ENCODE measurements at regions not wholly inside any gene's neighbourhood (a gene's known extent, or its start where the extent isn't known, plus 50 kb on each side); places are given as distances from the start of the nearest gene placed in this dataset.

DNA sequence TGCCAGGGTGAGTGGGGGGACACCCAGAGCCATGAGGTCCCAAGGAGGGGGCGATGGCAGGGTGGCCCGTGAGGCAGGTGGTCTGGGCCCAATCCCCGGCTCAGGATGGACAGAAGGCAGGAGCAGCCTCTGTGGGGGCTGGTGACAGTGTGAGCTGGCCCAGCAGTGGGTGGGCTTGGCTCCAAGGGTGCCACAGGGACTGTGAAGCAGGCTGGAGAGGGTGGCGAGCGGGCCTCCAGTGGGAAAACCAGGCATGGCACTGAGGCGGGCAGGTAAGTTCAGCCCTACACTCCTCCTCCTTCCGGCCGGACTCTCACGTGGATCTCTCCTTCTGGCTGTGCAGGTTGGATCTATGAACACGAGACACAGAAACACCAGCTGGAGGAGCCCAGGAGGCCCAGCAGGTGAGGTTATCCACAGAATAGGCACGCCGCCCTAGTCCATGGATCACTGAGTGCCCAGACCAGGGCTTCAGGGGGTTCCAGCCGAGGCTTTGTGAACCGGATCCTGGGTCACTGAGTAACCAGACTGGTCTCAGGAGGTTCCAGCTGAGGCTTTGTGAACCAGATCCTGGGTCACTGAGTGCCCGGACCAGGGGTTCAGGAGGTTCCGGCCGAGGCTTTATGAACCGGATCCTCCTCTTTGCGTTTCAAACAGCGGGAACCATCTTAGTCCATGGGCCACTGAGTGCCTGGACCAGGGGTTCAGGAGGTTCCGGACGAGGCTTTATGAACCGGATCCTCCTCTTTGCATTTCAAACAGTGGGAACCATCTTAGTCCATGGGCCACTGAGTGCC lies 76.4 kb upstream of the BHLHE23 start:
- 91% methylated on average over 22 of the region's 23 CpGs for WGBS (ENCODE audit: insufficient coverage)
- no peak overlapping the region for H3K4me3 Mint-ChIP-seq
- Histone ChIP-seq H3K36me3 (replicated peaks in 1 of 2; ENCODE audit: control extremely low read depth in 1 of 2, control insufficient read depth in 1 of 2, extremely low read depth in 1 of 2, insufficient read depth in 2 of 2, low read length in 1 of 2) (no peaks in the 10 kb centered on the region), H3K4me3 (ENCODE audit: control extremely low read depth in 1 of 5, extremely low read depth in 1 of 5, insufficient read depth in 1 of 5, low read depth in 2 of 5, low read length in 4 of 5) (no peak overlapping the region), H3K4me1 (ENCODE audit: control insufficient read depth in 2 of 2, insufficient read depth in 2 of 2, low read length in 2 of 2) (no peaks in the 10 kb centered on the region), H3K9ac (ENCODE audit: low read length) (no peak overlapping the region), H3K79me2 (ENCODE audit: control insufficient read depth, insufficient read depth, low read length) (no peaks in the 10 kb centered on the region), H3K9me3 (ENCODE audit: control extremely low read depth in 1 of 3, control insufficient read depth in 2 of 3, insufficient read depth in 1 of 3, low read length in 2 of 3) (peaks cover 5 to 23% (median 12%) of the 10 kb centered on the region in 3 donors), H3K27ac (ENCODE audit: low read length in 2 of 2) (no peak overlapping the region), H3K27me3 (replicated peaks in 1 of 4; ENCODE audit: control extremely low read depth in 1 of 4, control insufficient read depth in 3 of 4, insufficient read depth in 4 of 4, low read length in 3 of 4) (peaks cover 0 to 11% (median 0%) of the 10 kb centered on the region in 4 experiments), H2AFZ (ENCODE audit: insufficient read depth, low read depth, low read length, poor library complexity, severe bottlenecking) (no peak overlapping the region), H3K4me2 (replicated peaks; ENCODE audit: low read depth, low read length, poor library complexity, severe bottlenecking) (no peak overlapping the region), H4K20me1 (ENCODE audit: control insufficient read depth, insufficient read depth, low read length, poor library complexity, severe bottlenecking) (no peaks in the 10 kb centered on the region)
- CTCF ChIA-PET = no interaction called here
- POLR2A ChIA-PET = no interaction called here
- ATAC-seq (ENCODE audit: low read depth) = no peak
- H3K27ac Mint-ChIP-seq = no peak overlapping the region
- peaks cover 28% of the 10 kb centered on the region for H3K27me3 Mint-ChIP-seq
- TF ChIP-seq, protein P1, sequence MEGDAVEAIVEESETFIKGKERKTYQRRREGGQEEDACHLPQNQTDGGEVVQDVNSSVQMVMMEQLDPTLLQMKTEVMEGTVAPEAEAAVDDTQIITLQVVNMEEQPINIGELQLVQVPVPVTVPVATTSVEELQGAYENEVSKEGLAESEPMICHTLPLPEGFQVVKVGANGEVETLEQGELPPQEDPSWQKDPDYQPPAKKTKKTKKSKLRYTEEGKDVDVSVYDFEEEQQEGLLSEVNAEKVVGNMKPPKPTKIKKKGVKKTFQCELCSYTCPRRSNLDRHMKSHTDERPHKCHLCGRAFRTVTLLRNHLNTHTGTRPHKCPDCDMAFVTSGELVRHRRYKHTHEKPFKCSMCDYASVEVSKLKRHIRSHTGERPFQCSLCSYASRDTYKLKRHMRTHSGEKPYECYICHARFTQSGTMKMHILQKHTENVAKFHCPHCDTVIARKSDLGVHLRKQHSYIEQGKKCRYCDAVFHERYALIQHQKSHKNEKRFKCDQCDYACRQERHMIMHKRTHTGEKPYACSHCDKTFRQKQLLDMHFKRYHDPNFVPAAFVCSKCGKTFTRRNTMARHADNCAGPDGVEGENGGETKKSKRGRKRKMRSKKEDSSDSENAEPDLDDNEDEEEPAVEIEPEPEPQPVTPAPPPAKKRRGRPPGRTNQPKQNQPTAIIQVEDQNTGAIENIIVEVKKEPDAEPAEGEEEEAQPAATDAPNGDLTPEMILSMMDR (IDR thresholded peaks at IDR 0.05) = no peak
- no peak for TF ChIP-seq EZH2 (IDR thresholded peaks at IDR 0.05; ENCODE audit: borderline replicate concordance, insufficient read depth, low read depth, low read length, poor library complexity, severe bottlenecking)
- no peaks in the 10 kb centered on the region for H3K4me1 Mint-ChIP-seq
- H3K9me3 Mint-ChIP-seq (ENCODE audit: insufficient read depth) = peaks cover 10% of the 10 kb centered on the region
- DNase-seq = no peak
- intact Hi-C loops (cut with micrococcal nuclease) = no loop called here

DNA sequence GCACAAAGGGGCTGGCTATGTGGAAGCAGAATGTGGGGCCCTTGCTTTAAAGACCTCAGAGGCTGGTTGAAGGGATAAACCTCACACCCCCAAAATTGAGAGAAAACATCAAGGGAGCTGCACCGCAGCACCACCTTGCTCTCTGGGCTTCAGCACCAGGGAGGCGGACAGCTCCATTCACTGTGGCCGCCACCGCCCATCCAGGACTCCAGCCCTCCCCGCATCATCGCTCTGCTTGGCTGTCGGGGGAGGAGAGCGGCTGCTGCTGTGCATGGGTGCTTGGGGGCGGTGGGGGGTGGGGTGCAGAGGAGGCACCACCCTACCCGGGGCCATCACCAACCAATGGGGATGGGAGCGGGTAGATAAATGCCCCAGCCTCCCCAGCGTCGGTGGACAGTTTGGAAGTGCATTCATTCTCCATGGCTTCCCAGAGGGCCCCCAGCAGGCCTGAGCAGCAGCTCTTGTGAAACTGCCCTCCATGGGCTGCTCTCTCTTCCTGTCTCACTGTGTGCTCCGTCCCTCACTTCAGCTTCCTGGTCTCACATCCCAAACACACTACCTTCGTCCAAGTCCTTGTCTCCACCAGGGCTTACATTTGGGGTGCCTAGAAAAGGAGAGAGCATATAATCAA lies 75.7 kb upstream of the BHLHE23 start:
- no peak overlapping the region for H2AFZ ChIP-seq (ENCODE audit: insufficient read depth, low read depth, low read length, poor library complexity, severe bottlenecking)
- no peak overlapping the region for H3K27ac Mint-ChIP-seq
- no peak overlapping the region for H3K27ac ChIP-seq (ENCODE audit: low read length in 2 of 2)
- no peak overlapping the region for H3K4me3 Mint-ChIP-seq
- TF ChIP-seq, protein P1 (IDR thresholded peaks at IDR 0.05) = no peak
- no peak for TF ChIP-seq EZH2 (IDR thresholded peaks at IDR 0.05; ENCODE audit: borderline replicate concordance, insufficient read depth, low read depth, low read length, poor library complexity, severe bottlenecking)
- ATAC-seq (ENCODE audit: low read depth) (no peak), DNase-seq (no peak)
- peaks cover 6 to 23% (median 16%) of the 10 kb centered on the region in 3 donors for H3K9me3 ChIP-seq (ENCODE audit: control extremely low read depth in 1 of 3, control insufficient read depth in 2 of 3, insufficient read depth in 1 of 3, low read length in 2 of 3)
- ChIA-PET CTCF (no interaction called here), POLR2A (no interaction called here)
- no peaks in the 10 kb centered on the region for H3K4me1 Mint-ChIP-seq
- no peaks in the 10 kb centered on the region for H3K36me3 ChIP-seq (replicated peaks in 1 of 2; ENCODE audit: control extremely low read depth in 1 of 2, control insufficient read depth in 1 of 2, extremely low read depth in 1 of 2, insufficient read depth in 2 of 2, low read length in 1 of 2)
- H3K4me1 ChIP-seq (ENCODE audit: control insufficient read depth in 2 of 2, insufficient read depth in 2 of 2, low read length in 2 of 2) = no peaks in the 10 kb centered on the region
- no peak overlapping the region for H3K9ac ChIP-seq (ENCODE audit: low read length)
- H3K9me3 Mint-ChIP-seq (ENCODE audit: insufficient read depth) = peaks cover 12% of the 10 kb centered on the region
- no peaks in the 10 kb centered on the region for H4K20me1 ChIP-seq (ENCODE audit: control insufficient read depth, insufficient read depth, low read length, poor library complexity, severe bottlenecking)
- H3K4me2 ChIP-seq (replicated peaks; ENCODE audit: low read depth, low read length, poor library complexity, severe bottlenecking) = no peak overlapping the region
- peaks cover 29% of the 10 kb centered on the region for H3K27me3 Mint-ChIP-seq
- WGBS (ENCODE audit: insufficient coverage) = 20% methylated on average over 7 of the region's 15 CpGs
- peaks cover 0 to 11% (median 0%) of the 10 kb centered on the region in 4 experiments for H3K27me3 ChIP-seq (replicated peaks in 1 of 4; ENCODE audit: control extremely low read depth in 1 of 4, control insufficient read depth in 3 of 4, insufficient read depth in 4 of 4, low read length in 3 of 4)
- H3K4me3 ChIP-seq (ENCODE audit: control extremely low read depth in 1 of 5, extremely low read depth in 1 of 5, insufficient read depth in 1 of 5, low read depth in 2 of 5, low read length in 4 of 5) = no peak overlapping the region
- intact Hi-C loops (cut with micrococcal nuclease) = no loop called here
- H3K79me2 ChIP-seq (ENCODE audit: control insufficient read depth, insufficient read depth, low read length) = no peaks in the 10 kb centered on the region

Measured in B cell (primary cell).